Sigmoid colon (tissue), 4 donors: ENCODE measurements at regions not wholly inside any gene's neighbourhood (a gene's known extent, or its start where the extent isn't known, plus 50 kb on each side); places are given as distances from the start of the nearest gene placed in this dataset.

Experiments
- EP300 ChIP-seq, 4 donors: sonication (generic); formaldehyde crosslinking; IDR thresholded peaks; one replicate each; pipeline ENCODE4 v1.6.1; 2017; ENCODE audit warnings: antibody characterized with exemption in 4 of 4
- POLR2A ChIP-seq, 2 donors: fragments of 450-650 bp; IDR thresholded peaks; one replicate each; pipeline ENCODE4 v1.6.1; 2016; ENCODE audit warnings: antibody characterized with exemption in 2 of 2, mild to moderate bottlenecking in 2 of 2, moderate library complexity in 2 of 2
- POLR2AphosphoS5 ChIP-seq, 4 donors: sonication (generic); formaldehyde crosslinking; IDR thresholded peaks; one replicate each; pipeline ENCODE4 v1.6.1; 2017; ENCODE audit warnings: antibody characterized with exemption in 4 of 4
- TF ChIP-seq, protein P1 (sequence below), 4 experiments: fragments of 450-650 bp in 3 of 4; fragments of 200-600 bp in 1 of 4; IDR thresholded peaks; one replicate each; pipeline ENCODE4 v1.5.1; 2016 to 2019; ENCODE audit warnings: antibody characterized with exemption in 4 of 4, mild to moderate bottlenecking in 3 of 4, moderate library complexity in 2 of 4

DNA sequence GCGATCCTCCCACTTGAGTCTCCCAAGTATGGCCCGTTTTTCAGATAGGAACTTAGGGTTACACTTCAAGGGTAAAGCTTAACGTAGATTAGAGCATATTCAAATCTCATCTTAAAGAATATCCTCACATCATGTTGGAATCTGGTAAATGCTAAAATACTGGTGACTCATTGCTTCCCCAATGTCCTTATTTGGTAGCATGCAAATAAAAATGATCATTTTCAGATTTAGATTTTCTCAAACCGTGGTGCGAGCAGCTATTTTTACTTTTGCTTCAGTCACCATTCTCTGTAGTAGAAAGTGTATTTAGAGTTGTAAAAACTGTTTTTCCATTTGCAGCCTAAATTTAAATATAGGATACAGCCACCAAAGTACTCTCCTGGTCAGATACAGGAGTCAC lies 101.5 kb upstream of the MAML3 start:
- TF ChIP-seq, protein P1, sequence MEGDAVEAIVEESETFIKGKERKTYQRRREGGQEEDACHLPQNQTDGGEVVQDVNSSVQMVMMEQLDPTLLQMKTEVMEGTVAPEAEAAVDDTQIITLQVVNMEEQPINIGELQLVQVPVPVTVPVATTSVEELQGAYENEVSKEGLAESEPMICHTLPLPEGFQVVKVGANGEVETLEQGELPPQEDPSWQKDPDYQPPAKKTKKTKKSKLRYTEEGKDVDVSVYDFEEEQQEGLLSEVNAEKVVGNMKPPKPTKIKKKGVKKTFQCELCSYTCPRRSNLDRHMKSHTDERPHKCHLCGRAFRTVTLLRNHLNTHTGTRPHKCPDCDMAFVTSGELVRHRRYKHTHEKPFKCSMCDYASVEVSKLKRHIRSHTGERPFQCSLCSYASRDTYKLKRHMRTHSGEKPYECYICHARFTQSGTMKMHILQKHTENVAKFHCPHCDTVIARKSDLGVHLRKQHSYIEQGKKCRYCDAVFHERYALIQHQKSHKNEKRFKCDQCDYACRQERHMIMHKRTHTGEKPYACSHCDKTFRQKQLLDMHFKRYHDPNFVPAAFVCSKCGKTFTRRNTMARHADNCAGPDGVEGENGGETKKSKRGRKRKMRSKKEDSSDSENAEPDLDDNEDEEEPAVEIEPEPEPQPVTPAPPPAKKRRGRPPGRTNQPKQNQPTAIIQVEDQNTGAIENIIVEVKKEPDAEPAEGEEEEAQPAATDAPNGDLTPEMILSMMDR (IDR thresholded peaks at IDR 0.05): no peak
- TF ChIP-seq POLR2A (IDR thresholded peaks at IDR 0.05) (no peak), POLR2AphosphoS5 (IDR thresholded peaks at IDR 0.05) (no peak), EP300 (IDR thresholded peaks at IDR 0.05) (no peak)
